ENCODE measurements at regions not wholly inside any gene's neighbourhood (a gene's known extent, or its start where the extent isn't known, plus 50 kb on each side); places are given as distances from the start of the nearest gene placed in this dataset.
"Not testable (repeated sequence)": the region's sequence is repeated elsewhere in the genome, so short reads cannot be mapped to it uniquely, and the experiment has no call there.

DNA sequence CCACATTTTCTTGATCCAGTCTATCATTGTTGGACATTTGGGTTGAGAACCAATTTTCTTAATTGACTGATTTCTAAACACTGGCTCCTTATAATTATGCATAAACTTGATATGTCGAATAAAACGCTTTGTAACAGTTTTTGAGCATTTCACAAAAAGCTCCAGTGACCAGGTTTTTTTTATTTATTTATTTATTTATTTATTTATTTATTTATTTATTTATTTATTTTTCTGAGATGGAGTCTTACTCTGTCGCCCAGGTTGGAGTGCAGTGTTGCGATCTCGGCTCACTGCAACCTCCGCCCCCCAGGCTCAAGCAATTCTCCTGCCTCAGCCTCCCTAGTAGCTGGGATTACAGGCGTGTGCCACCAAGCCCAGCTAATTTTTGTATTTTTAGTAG, 71.4 kb downstream of the LHX9 start:
- TF ChIP-seq CTCF (IDR thresholded peaks at IDR 0.05; ENCODE audit: low read depth, low read length, poor library complexity, severe bottlenecking); EZH2phosphoT487 (IDR thresholded peaks at IDR 0.05; ENCODE audit: borderline replicate concordance, low read length): not testable (repeated sequence)
